22Rv1 (cell line): ENCODE measurements at regions not wholly inside any gene's neighbourhood (a gene's known extent, or its start where the extent isn't known, plus 50 kb on each side); places are given as distances from the start of the nearest gene placed in this dataset.

ENCODE experiments used
- ZFX ChIP-seq: fragments of 450-650 bp; IDR thresholded peaks from 2 replicates; pipeline ENCODE4 v1.6.1; 2017; ENCODE audit warnings: antibody characterized with exemption, borderline replicate concordance
- TF ChIP-seq, protein P1 (sequence below): fragments of 450-650 bp; IDR thresholded peaks from 2 replicates; pipeline ENCODE4 v1.5.1; 2017; ENCODE audit warnings: mild to moderate bottlenecking

DNA sequence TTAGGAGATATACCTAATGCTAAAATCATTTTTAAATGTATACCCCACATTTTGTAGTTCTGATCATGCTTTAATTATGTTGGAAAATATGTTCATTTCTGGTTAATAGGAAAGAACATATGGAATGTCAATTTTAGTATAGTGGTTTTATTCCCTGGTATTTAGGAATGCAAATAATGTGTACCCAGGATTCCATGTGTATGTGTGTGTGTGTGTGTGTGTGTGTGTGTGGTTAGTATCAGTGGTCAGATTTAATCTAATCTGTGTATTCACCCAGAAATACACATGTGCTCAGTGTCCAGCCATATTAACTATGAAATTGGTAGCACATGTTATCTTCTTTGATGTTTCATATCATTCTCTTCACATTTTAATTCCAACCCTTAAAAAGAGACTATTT, 233.5 kb upstream of the DCBLD2 start:
- TF ChIP-seq, protein P1, sequence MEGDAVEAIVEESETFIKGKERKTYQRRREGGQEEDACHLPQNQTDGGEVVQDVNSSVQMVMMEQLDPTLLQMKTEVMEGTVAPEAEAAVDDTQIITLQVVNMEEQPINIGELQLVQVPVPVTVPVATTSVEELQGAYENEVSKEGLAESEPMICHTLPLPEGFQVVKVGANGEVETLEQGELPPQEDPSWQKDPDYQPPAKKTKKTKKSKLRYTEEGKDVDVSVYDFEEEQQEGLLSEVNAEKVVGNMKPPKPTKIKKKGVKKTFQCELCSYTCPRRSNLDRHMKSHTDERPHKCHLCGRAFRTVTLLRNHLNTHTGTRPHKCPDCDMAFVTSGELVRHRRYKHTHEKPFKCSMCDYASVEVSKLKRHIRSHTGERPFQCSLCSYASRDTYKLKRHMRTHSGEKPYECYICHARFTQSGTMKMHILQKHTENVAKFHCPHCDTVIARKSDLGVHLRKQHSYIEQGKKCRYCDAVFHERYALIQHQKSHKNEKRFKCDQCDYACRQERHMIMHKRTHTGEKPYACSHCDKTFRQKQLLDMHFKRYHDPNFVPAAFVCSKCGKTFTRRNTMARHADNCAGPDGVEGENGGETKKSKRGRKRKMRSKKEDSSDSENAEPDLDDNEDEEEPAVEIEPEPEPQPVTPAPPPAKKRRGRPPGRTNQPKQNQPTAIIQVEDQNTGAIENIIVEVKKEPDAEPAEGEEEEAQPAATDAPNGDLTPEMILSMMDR, result no peak
- no peak for TF ChIP-seq ZFX
